ENCODE measurements at regions not wholly inside any gene's neighbourhood (a gene's known extent, or its start where the extent isn't known, plus 50 kb on each side); places are given as distances from the start of the nearest gene placed in this dataset.

DNA sequence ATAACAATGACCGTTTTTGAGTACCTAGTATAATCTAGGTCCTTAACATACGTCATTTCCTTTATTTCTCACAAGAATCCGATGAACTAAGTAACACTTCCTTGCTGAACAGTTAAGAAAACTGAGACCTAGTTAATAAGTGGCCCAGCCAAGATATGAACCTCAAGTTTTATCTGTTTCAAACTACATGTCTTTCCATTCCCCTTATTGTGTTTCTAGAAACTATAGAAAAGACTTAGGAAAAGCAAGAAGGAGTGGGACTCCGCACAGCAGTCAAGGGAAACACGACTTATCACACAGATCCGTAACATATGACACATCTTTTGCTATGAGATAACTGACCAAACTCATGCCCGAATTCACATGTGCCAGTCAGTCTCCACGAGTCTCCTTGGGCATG is 221.2 kb upstream of the ADAMTS9 start:
- TF ChIP-seq POLR2A (IDR thresholded peaks at IDR 0.05; ENCODE audit: low read depth) (no peak), CTCF (IDR thresholded peaks at IDR 0.05) (no peak), EP300 (IDR thresholded peaks at IDR 0.05) (no peak), POLR2AphosphoS5 (IDR thresholded peaks at IDR 0.05) (no peak)
